Mucosa of descending colon (tissue), 3 donors: ENCODE measurements at regions not wholly inside any gene's neighbourhood (a gene's known extent, or its start where the extent isn't known, plus 50 kb on each side); places are given as distances from the start of the nearest gene placed in this dataset.

Experiments
- ATAC-seq: fragments of 200-7000 bp; cut with Tn5 transposase; one replicate; pipeline ENCODE4 v1.9.1; 2020; ENCODE audit warnings: mild to moderate bottlenecking, moderate library complexity
- DNase-seq, 3 donors: peaks; one replicate each; pipeline ENCODE4 v3.0.0-alpha.2; 2020
- H3K36me3 ChIP-seq: fragments of 200-600 bp; one replicate; pipeline ENCODE4 v1.8.0; 2021; ENCODE audit warnings: low read depth, mild to moderate bottlenecking
- H3K4me1 ChIP-seq: fragments of 200-600 bp; one replicate; pipeline ENCODE4 v1.8.0; 2021; ENCODE audit warnings: low read depth, mild to moderate bottlenecking
- H3K4me3 ChIP-seq: fragments of 200-600 bp; one replicate; pipeline ENCODE4 v1.8.0; 2021; ENCODE audit warnings: mild to moderate bottlenecking
- H3K9me3 ChIP-seq: fragments of 200-600 bp; one replicate; pipeline ENCODE4 v1.8.0; 2021; ENCODE audit warnings: mild to moderate bottlenecking
- intact Hi-C, 2 donors: fragments of 100-400 bp; cut with DNase I in 1 of 2; cut with micrococcal nuclease in 1 of 2; formaldehyde crosslinking; loops; one replicate each; pipeline versions ENCODE4 v1.11.0 to v1.11.1; 2022; cut with DNase I, micrococcal nuclease
- TF ChIP-seq, protein P1 (sequence below): fragments of 200-600 bp; IDR thresholded peaks from one replicate; pipeline ENCODE4 v1.8.0; 2022; ENCODE audit warnings: antibody characterized with exemption, mild to moderate bottlenecking
- donor health status: DM: no; HTN: no; CAD: no; lungs with moderate emphysema.
- donor health status: DM: no; HTN: no; CAD: no.
- donor health status: DM: no; HTN: yes; CAD: no.

DNA sequence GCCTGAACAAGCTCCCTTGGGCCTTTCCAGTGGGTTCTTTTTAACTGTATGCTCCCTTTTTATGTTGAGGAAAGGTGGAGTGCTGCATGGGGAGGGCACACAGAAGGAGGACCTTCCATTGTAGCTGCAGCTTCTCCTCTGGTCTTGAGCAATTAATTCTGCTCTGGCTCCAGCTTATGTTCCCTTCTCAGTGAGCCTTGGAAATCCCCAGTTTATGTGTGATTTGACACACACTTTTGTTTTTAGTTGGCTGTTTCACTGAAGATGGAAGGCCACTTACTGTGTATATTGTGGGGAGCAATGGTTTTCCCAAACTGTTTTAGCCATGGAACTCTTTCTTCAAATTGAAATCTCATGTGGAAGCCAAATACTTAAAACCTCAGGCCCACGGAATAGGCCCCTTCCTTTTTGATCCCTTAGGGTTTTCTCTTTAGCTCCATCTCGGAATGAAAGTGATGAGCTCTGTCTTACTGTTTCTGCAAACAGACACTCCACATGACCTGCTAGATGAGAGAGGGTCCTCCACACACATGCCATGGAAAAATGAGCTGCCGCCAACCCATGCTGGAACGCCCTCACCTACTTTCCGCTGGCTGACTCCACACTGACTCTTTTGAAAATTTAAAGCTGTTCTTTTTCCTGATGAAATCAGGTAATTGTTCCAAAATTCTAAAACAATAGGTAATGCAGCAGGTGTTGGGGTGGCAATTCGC is 280.9 kb upstream of the SIX2 start:
- H3K36me3 ChIP-seq, result no peaks in the 10 kb centered on the region
- intact Hi-C loops, result no loop called here
- TF ChIP-seq, protein P1, sequence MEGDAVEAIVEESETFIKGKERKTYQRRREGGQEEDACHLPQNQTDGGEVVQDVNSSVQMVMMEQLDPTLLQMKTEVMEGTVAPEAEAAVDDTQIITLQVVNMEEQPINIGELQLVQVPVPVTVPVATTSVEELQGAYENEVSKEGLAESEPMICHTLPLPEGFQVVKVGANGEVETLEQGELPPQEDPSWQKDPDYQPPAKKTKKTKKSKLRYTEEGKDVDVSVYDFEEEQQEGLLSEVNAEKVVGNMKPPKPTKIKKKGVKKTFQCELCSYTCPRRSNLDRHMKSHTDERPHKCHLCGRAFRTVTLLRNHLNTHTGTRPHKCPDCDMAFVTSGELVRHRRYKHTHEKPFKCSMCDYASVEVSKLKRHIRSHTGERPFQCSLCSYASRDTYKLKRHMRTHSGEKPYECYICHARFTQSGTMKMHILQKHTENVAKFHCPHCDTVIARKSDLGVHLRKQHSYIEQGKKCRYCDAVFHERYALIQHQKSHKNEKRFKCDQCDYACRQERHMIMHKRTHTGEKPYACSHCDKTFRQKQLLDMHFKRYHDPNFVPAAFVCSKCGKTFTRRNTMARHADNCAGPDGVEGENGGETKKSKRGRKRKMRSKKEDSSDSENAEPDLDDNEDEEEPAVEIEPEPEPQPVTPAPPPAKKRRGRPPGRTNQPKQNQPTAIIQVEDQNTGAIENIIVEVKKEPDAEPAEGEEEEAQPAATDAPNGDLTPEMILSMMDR, result no peak
- H3K4me3 ChIP-seq, result no peak overlapping the region
- no peak for ATAC-seq
- no peaks in the 10 kb centered on the region for H3K9me3 ChIP-seq
- no peak for DNase-seq
- H3K4me1 ChIP-seq, result no peaks in the 10 kb centered on the region

DNA sequence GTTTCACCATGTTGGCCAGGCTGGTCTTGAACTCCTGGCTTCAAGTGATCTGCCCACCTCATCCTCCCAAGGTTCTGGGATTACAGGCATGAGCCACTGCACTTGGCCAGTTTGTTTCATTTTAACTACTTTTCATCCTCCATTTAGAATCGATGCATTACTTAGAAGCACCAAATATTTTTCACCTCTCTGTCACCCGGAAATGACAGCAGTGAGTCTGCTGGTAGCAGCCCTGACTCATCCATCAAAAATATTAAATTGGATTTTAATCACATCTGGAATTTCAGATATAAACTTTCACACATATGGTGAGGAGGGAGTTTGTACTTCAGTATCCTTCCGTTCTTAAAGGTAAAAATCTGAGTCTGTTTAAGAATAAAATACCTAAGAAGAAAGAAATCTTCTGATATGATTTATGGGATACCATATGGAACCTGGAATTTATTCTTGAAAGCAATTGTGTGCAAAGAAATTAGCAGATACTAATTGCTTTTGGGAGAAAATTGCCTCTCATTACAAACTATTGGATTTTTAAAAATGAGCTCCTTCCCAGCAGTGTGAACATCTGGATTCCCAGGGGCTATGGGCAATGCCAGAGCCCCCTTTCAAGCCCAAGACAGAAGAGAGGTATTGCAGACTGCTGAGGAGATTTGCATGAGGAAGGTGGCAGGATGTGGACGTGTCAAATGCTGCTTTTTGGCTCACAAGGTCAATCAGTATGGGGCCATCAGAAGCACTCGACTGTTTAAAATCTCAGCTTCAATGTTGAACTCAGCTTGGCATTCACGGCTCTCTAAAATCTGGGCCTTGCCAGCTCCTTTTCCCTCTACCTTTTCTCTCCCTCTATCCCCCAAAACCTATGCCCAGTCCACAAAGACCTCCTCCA is 279.5 kb upstream of the SIX2 start:
- intact Hi-C loops, result no loop called here
- DNase-seq (no peak), ATAC-seq (no peak)
- H3K36me3 ChIP-seq, result no peaks in the 10 kb centered on the region
- H3K4me1 ChIP-seq, result no peaks in the 10 kb centered on the region
- TF ChIP-seq, protein P1, result no peak
- H3K4me3 ChIP-seq, result no peak overlapping the region
- no peaks in the 10 kb centered on the region for H3K9me3 ChIP-seq

DNA sequence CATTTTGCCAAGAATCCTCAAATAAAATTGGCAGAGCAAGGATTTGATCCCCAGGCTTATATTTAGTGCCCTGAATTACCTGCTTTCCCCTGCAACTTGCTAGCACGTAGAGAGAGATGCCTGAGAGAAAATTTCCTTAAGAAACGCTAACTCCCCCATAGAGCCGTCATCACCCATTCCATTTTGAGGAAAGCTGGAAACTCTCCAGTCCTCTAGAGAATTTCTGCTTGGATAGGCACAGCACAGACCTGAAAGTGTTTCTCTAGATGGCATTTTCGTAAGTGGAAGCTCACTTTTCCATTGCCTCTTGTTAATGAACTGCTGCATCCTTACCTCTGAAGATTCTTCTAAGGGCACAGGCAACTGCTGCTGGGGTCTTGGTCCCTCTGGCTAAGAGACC is 277.8 kb upstream of the SIX2 start:
- H3K4me3 ChIP-seq, result no peak overlapping the region
- intact Hi-C loops, result no loop called here
- H3K4me1 ChIP-seq, result no peaks in the 10 kb centered on the region
- ATAC-seq (no peak), DNase-seq (no peak)
- H3K9me3 ChIP-seq, result no peaks in the 10 kb centered on the region
- TF ChIP-seq, protein P1, result no peak
- H3K36me3 ChIP-seq, result no peaks in the 10 kb centered on the region

DNA sequence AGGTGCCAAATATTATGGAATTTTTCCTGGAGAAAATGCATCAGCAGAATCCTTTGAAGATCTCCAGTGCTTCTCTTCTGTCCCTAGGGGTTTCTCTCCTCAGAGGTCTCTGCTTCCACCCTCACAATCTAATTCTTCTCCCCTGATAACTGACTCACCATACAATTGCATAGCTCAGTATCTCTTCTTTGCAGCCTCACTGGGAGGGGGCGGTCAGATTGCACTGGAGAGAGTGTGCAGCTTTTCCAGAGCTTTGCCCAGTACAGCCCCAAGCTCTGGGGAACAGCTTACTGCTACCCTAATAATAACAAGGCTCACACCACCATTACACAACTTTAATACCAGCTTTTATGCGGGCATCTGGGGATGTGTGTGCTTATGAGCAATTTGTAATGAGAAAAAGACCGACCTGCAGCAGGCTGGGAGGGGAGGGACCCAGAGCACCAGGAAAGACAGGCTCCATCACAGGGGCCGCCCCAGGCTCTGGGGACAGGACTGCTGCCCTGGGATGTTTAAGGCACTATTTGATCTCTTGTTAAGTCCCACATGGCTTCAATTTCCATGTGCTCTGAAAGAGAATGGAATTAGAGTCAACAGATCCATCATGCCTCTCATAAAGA is 276.6 kb upstream of the SIX2 start:
- DNase-seq (no peak), ATAC-seq (no peak)
- no peaks in the 10 kb centered on the region for H3K4me1 ChIP-seq
- no peak overlapping the region for H3K4me3 ChIP-seq
- no peaks in the 10 kb centered on the region for H3K36me3 ChIP-seq
- intact Hi-C loops, result no loop called here
- no peaks in the 10 kb centered on the region for H3K9me3 ChIP-seq
- TF ChIP-seq, protein P1, result no peak

DNA sequence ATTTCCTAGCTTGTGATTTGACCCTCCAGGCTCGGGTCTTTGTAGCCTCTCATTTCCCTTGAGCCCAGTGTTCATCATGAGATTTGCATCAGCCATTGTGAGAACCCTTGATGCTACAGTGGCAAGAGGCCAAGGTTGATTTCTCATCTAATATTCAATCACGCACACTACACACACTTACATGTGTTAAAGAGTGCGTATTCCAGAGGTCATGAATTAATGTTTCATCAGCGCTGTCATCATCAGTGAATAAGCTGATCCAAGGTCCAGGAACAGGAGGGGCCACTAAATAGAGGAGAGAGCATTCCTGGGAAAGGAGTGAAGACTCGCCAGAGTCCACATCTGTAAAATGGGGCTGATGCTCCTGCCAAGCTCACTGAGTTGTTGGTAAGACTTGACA is 276.1 kb upstream of the SIX2 start:
- Histone ChIP-seq H3K4me1 (no peaks in the 10 kb centered on the region), H3K4me3 (no peak overlapping the region), H3K9me3 (no peaks in the 10 kb centered on the region), H3K36me3 (no peaks in the 10 kb centered on the region)
- ATAC-seq (no peak), DNase-seq (no peak)
- TF ChIP-seq, protein P1, result no peak
- intact Hi-C loops, result no loop called here
